Left lung (tissue), 4 donors: ENCODE measurements at regions not wholly inside any gene's neighbourhood (a gene's known extent, or its start where the extent isn't known, plus 50 kb on each side); places are given as distances from the start of the nearest gene placed in this dataset.
"Not testable (repeated sequence)": the region's sequence is repeated elsewhere in the genome, so short reads cannot be mapped to it uniquely, and the experiment has no call there.

ENCODE experiments used
- ATAC-seq: fragments of 200-7000 bp; cut with Tn5 transposase; one replicate; pipeline ENCODE4 v1.9.1; 2020; ENCODE audit warnings: moderate library complexity
- DNase-seq, 4 donors: peaks; one replicate each; pipeline ENCODE4 v3.0.0-alpha.2; 2013 to 2020
- H3K27ac ChIP-seq, 2 donors: fragments of 200-600 bp; sonication (generic) in 1 of 2; one replicate each; pipeline versions ENCODE4 v1.5.0 to v1.8.0; 2020 to 2021
- H3K27me3 ChIP-seq, 2 donors: fragments of 200-600 bp; sonication (generic) in 1 of 2; one replicate each; pipeline versions ENCODE4 v1.5.0 to v1.8.0; 2020 to 2021
- H3K36me3 ChIP-seq, 2 donors: fragments of 200-600 bp; sonication (generic) in 1 of 2; one replicate each; pipeline versions ENCODE4 v1.5.0 to v1.8.0; 2020 to 2021
- H3K4me1 ChIP-seq, 2 donors: fragments of 200-600 bp; one replicate each; pipeline ENCODE4 v1.8.0; 2021
- H3K4me3 ChIP-seq, 2 donors: fragments of 200-600 bp; sonication (generic) in 1 of 2; one replicate each; pipeline versions ENCODE4 v1.5.0 to v1.8.0; 2020 to 2021; ENCODE audit warnings: mild to moderate bottlenecking in 1 of 2
- H3K9me3 ChIP-seq, 2 donors: fragments of 200-600 bp; sonication (generic) in 1 of 2; one replicate each; pipeline versions ENCODE4 v1.5.0 to v1.8.0; 2020 to 2021
- CTCF ChIP-seq, 2 donors: fragments of 200-600 bp; sonication (generic) in 1 of 2; IDR thresholded peaks; one replicate each; pipeline versions ENCODE4 v1.5.0 to v1.8.0; 2021; ENCODE audit warnings: antibody characterized with exemption in 2 of 2
- intact Hi-C, 2 donors: fragments of 100-400 bp; cut with DNase I; formaldehyde crosslinking; loops; one replicate each; pipeline versions ENCODE4 v1.11.2 to v1.14.2; 2022
- donor health status: DM: no; HTN: yes; CAD: no.
- donor health status: DM: no; HTN: no; CAD: no.

GRCh38 chr14:95784137-95784536 lies 70.2 kb upstream of the TCL1A start:
- H3K27ac ChIP-seq, result no peak overlapping the region
- peak in 2 of 4 donors; percentile 40 to 58 for DNase-seq
- H3K4me1 ChIP-seq, result no peaks in the 10 kb centered on the region
- intact Hi-C loops, result no loop called here
- ATAC-seq, result no peak
- no peak for TF ChIP-seq CTCF (IDR thresholded peaks at IDR 0.05)
- no peaks in the 10 kb centered on the region for H3K36me3 ChIP-seq
- H3K27me3 ChIP-seq, result no peaks in the 10 kb centered on the region
- no peaks in the 10 kb centered on the region for H3K9me3 ChIP-seq
- no peak overlapping the region for H3K4me3 ChIP-seq

GRCh38 chr14:95776798-95777534 lies 63.0 kb upstream of the TCL1A start:
- no peak overlapping the region for H3K4me3 ChIP-seq
- no peaks in the 10 kb centered on the region for H3K9me3 ChIP-seq
- peaks cover 0 to 10% of the 10 kb centered on the region in 2 donors for H3K27me3 ChIP-seq
- TF ChIP-seq CTCF (IDR thresholded peaks at IDR 0.05), result no peak
- intact Hi-C loops, result loop anchor here in 1 of 2 donors (10.0 kb wide), 1 partner anchor 212 kb away; no protein-coding TSS in a partner anchor
- H3K36me3 ChIP-seq, result no peaks in the 10 kb centered on the region
- H3K4me1 ChIP-seq, result no peaks in the 10 kb centered on the region
- H3K27ac ChIP-seq, result no peak overlapping the region
- ATAC-seq (no peak), DNase-seq (no peak)

GRCh38 chr14:95774265-95775160 lies 60.6 kb upstream of the TCL1A start:
- TF ChIP-seq CTCF (IDR thresholded peaks at IDR 0.05), result peak; percentile 84 to 85
- Histone ChIP-seq H3K27ac (no peak overlapping the region), H3K27me3 (peaks cover 0 to 12% of the 10 kb centered on the region in 2 donors), H3K4me3 (no peak overlapping the region), H3K36me3 (no peaks in the 10 kb centered on the region), H3K4me1 (no peaks in the 10 kb centered on the region), H3K9me3 (no peaks in the 10 kb centered on the region)
- DNase-seq (peak in 1 of 4 donors; percentile 37), ATAC-seq (peak; percentile 76)
- intact Hi-C loops, result loop anchor here in 1 of 2 donors (10.0 kb wide), 1 partner anchor 210 kb away; no protein-coding TSS in a partner anchor

GRCh38 chr14:95770777-95771176 lies 56.9 kb upstream of the TCL1A start:
- Histone ChIP-seq H3K27ac (no peak overlapping the region), H3K4me3 (no peak overlapping the region), H3K4me1 (no peaks in the 10 kb centered on the region), H3K27me3 (peaks cover 0 to 22% of the 10 kb centered on the region in 2 donors), H3K9me3 (no peaks in the 10 kb centered on the region), H3K36me3 (no peaks in the 10 kb centered on the region)
- no peak for TF ChIP-seq CTCF (IDR thresholded peaks at IDR 0.05)
- DNase-seq (peak in 1 of 4 donors; percentile 2), ATAC-seq (no peak)
- intact Hi-C loops, result loop anchor here in 1 of 2 donors (10.0 kb wide), 1 partner anchor 206 kb away; no protein-coding TSS in a partner anchor

- intact Hi-C loops, result loop anchor here in 1 of 2 donors (10.0 kb wide), 1 partner anchor 205 kb away; no protein-coding TSS in a partner anchor
- DNase-seq (no peak), ATAC-seq (no peak)
- H3K27ac ChIP-seq, result no peak overlapping the region
- no peak overlapping the region for H3K4me3 ChIP-seq
- TF ChIP-seq CTCF (IDR thresholded peaks at IDR 0.05), result no peak
- no peaks in the 10 kb centered on the region for H3K4me1 ChIP-seq
- H3K9me3 ChIP-seq, result no peaks in the 10 kb centered on the region
- H3K27me3 ChIP-seq, result peaks cover 0 to 22% of the 10 kb centered on the region in 2 donors
- no peaks in the 10 kb centered on the region for H3K36me3 ChIP-seq
These were observed 56.1 kb upstream of the TCL1A start for GRCh38 chr14:95769976-95770375.

- H3K4me3 ChIP-seq, H3K27ac ChIP-seq, ATAC-seq, H3K4me1 ChIP-seq, DNase-seq, H3K36me3 ChIP-seq, intact Hi-C loops, H3K9me3 ChIP-seq: not testable (repeated sequence)
- peaks cover 0 to 22% of the 10 kb centered on the region in 2 donors for H3K27me3 ChIP-seq
These were observed 55.5 kb upstream of the TCL1A start for GRCh38 chr14:95769431-95769830.
